Choroid plexus epithelial cell (primary cell): ENCODE measurements at regions not wholly inside any gene's neighbourhood (a gene's known extent, or its start where the extent isn't known, plus 50 kb on each side); places are given as distances from the start of the nearest gene placed in this dataset.

Source experiments
- DNase-seq: peaks from one replicate; pipeline ENCODE4 v3.0.0-alpha.2; 2010; ENCODE audit warnings: low read depth
- H3K4me3 ChIP-seq: 2 replicates; pipeline ENCODE4 v1.5.1; 2011; ENCODE audit warnings: low read depth, mild to moderate bottlenecking, control low read depth, low read length, moderate library complexity
- TF ChIP-seq, protein P1 (sequence below): conservative IDR thresholded peaks from 2 replicates; pipeline ENCODE4 v1.5.1; 2011; ENCODE audit warnings: low read depth, mild to moderate bottlenecking, control low read depth, inconsistent platforms, low read length, moderate library complexity

DNA sequence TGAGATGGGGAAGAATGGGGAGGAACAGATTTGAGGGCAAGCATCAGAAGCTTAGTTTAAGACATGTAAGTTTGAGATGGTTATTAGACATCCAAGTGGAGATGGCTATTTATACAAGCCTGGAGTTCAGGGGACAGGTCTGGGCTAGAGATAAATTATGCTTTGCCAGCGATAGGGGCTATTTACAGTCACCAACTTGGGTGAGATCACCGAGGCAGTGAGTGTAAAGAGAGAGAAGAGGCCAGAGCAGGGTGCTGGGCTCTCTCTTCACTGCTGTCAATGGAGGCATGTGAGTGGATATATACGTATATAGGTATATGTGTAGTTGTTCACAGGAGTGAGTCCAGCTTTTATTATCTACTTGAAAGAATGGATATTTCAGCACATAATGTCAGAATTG is 81.0 kb downstream of the QPCT start:
- no peak overlapping the region for H3K4me3 ChIP-seq
- no peak for DNase-seq
- TF ChIP-seq, protein P1, sequence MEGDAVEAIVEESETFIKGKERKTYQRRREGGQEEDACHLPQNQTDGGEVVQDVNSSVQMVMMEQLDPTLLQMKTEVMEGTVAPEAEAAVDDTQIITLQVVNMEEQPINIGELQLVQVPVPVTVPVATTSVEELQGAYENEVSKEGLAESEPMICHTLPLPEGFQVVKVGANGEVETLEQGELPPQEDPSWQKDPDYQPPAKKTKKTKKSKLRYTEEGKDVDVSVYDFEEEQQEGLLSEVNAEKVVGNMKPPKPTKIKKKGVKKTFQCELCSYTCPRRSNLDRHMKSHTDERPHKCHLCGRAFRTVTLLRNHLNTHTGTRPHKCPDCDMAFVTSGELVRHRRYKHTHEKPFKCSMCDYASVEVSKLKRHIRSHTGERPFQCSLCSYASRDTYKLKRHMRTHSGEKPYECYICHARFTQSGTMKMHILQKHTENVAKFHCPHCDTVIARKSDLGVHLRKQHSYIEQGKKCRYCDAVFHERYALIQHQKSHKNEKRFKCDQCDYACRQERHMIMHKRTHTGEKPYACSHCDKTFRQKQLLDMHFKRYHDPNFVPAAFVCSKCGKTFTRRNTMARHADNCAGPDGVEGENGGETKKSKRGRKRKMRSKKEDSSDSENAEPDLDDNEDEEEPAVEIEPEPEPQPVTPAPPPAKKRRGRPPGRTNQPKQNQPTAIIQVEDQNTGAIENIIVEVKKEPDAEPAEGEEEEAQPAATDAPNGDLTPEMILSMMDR = no peak

- TF ChIP-seq, protein P1 = no peak
- peak; percentile 12 for DNase-seq
- H3K4me3 ChIP-seq = no peak overlapping the region
Observed at GRCh38 chr2:37427241-37427640, 82.8 kb downstream of the QPCT start.

DNA sequence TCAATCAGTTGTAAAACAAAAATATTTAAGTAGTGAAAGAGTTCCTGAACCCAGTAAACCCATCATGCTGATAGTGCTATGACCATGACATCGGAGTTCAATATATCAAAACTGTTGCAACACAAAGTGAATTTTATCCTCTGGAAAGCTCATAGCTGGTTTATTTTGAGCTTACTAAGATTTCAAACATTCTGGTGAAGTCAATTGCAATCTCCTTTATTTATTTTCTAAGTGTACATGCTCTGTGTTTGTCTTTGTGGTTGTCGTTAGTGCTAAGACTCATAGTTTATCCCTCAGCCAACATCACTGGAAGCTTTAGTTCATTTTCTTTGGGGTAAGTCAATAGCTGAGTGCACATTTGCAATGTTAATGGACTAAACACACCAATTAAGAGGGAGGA is 91.9 kb downstream of the QPCT start:
- DNase-seq = peak; percentile 59
- no peak overlapping the region for H3K4me3 ChIP-seq
- TF ChIP-seq, protein P1 = no peak

DNA sequence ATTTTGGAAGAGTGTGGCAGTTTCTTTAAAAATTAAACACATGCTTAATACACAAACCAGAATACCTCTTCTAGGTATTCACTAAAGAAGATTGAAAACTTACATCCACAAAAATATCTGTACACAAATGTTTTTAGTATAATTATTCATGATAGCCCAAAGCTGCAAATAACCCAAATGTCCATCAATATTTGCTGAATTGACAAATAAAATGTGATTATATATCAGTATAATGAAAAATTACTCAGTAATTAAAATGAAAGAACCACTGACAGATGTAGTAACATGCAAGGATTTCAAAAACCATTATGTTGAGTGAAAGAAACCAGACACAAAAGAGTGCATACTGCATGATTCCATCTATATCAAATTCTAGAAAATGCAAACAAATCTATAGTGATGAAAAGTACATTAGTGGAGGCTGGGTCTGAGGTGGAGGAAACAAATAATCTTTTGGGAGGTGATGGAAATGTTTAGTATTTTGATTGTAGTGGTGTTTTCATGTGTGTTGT is 94.8 kb downstream of the QPCT start:
- H3K4me3 ChIP-seq = no peak overlapping the region
- TF ChIP-seq, protein P1 = no peak
- no peak for DNase-seq

- no peak for DNase-seq
- no peak overlapping the region for H3K4me3 ChIP-seq
- TF ChIP-seq, protein P1 = no peak
Observed at GRCh38 chr2:37441055-37441454, 96.6 kb downstream of the QPCT start.

DNA sequence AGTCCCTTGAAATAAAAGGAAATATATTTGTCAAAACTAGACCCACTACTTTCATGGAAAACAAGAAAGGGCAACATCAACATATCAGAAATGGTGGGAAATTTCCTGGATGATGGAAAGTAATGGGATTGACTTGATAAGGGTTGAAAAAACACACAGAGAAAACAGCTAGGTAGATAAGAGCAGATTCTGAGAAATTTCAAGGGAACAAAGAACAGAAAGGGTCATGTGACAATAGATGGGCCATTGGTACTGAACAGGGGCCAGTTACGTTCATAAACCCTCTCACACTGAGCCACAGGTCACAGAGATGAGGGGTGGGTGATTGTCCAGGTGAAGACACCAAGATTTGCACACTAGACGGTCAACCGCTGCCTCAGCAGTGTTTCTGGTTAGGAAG is 98.7 kb downstream of the QPCT start:
- no peak overlapping the region for H3K4me3 ChIP-seq
- DNase-seq = no peak
- TF ChIP-seq, protein P1 = no peak

GRCh38 chr2:37447446-37447845 is 103.0 kb downstream of the QPCT start:
- TF ChIP-seq, protein P1 = no peak

More at GRCh38 chr2:37447446-37447845, 103.0 kb downstream of the QPCT start:
- H3K4me3 ChIP-seq = no peak overlapping the region
- no peak for DNase-seq
